ENCODE measurements at regions not wholly inside any gene's neighbourhood (a gene's known extent, or its start where the extent isn't known, plus 50 kb on each side); places are given as distances from the start of the nearest gene placed in this dataset.

- no peaks in the 10 kb centered on the region for H3K27me3 ChIP-seq (ENCODE audit: insufficient read depth)
- no peaks in the 10 kb centered on the region for H3F3A ChIP-seq (replicated peaks; ENCODE audit: low read depth)
- H3K27me3 Mint-ChIP-seq (ENCODE audit: insufficient read depth, low read depth, poor library complexity): no peaks in the 10 kb centered on the region
- 0 out of 3 replicates have a peak, but pooled peaks cover under 1% of the 10 kb centered on the region for H3K36me3 Mint-ChIP-seq (ENCODE audit: low read depth)
- H3K27ac Mint-ChIP-seq: no peak overlapping the region
- H3K79me2 ChIP-seq (replicated peaks; ENCODE audit: insufficient read depth): no peaks in the 10 kb centered on the region
- H3K4me3 Mint-ChIP-seq: no peak overlapping the region
- 0 out of 3 replicates have a peak, but pooled peaks cover 4% of the 10 kb centered on the region for H3K9me3 Mint-ChIP-seq
- TF ChIP-seq CREB1 (CRISPR knock-in tag; IDR thresholded peaks at IDR 0.05; ENCODE audit: low read depth) (no peak), ZNF331 (CRISPR knock-in tag; IDR thresholded peaks at IDR 0.05; ENCODE audit: low read depth) (no peak), CTCF (conservative IDR thresholded peaks at IDR 0.05; ENCODE audit: low read depth in 2 of 2) (no peak), ETS1 (IDR thresholded peaks at IDR 0.05) (no peak), NANOG (IDR thresholded peaks at IDR 0.05; ENCODE audit: borderline replicate concordance) (no peak)
- no peaks in the 10 kb centered on the region for H3K4me1 Mint-ChIP-seq
- no peak overlapping the region for H3K4me3 ChIP-seq
- ATAC-seq (no peak), DNase-seq (ENCODE audit: low spot score) (no peak)
- H3K4me2 ChIP-seq: no peak overlapping the region
- H3K4me1 ChIP-seq (ENCODE audit: insufficient read depth): no peaks in the 10 kb centered on the region; the same call in 1 of the 2 replicates
- 0 out of 2 replicates have a peak overlapping the region, but pooled peaks have one; percentile 30 for H2AFZ ChIP-seq
- H3K9me2 ChIP-seq (ENCODE audit: insufficient read depth): peaks cover 18% of the 10 kb centered on the region; the same call in 1 of the 2 replicates
- H3K27ac ChIP-seq (ENCODE audit: low read depth): no peak overlapping the region
- H4K20me1 ChIP-seq (replicated peaks; ENCODE audit: insufficient read depth): no peaks in the 10 kb centered on the region
- H3K36me3 ChIP-seq (ENCODE audit: insufficient read depth): peaks cover 3% of the 10 kb centered on the region; the same call in 1 of the 2 replicates
Observed at GRCh38 chr14:53716578-53716977, 240.0 kb downstream of the BMP4 start.

- Histone ChIP-seq H3K27me3 (ENCODE audit: insufficient read depth) (no peaks in the 10 kb centered on the region), H3K27ac (ENCODE audit: low read depth) (no peak overlapping the region), H3K36me3 (ENCODE audit: insufficient read depth) (peaks cover 3% of the 10 kb centered on the region; the same call in 1 of the 2 replicates), H3K4me2 (no peak overlapping the region), H3K4me1 (ENCODE audit: insufficient read depth) (no peaks in the 10 kb centered on the region; the same call in 1 of the 2 replicates), H3K9me2 (ENCODE audit: insufficient read depth) (peaks cover 11% of the 10 kb centered on the region; the same call in 1 of the 2 replicates), H2AFZ (peak overlapping the region; percentile 75; the same call in 1 of the 2 replicates), H3K79me2 (replicated peaks; ENCODE audit: insufficient read depth) (no peaks in the 10 kb centered on the region), H3F3A (replicated peaks; ENCODE audit: low read depth) (no peaks in the 10 kb centered on the region), H3K4me3 (no peak overlapping the region), H4K20me1 (replicated peaks; ENCODE audit: insufficient read depth) (no peaks in the 10 kb centered on the region)
- Mint-ChIP-seq H3K27me3 (ENCODE audit: insufficient read depth, low read depth, poor library complexity) (no peaks in the 10 kb centered on the region), H3K4me1 (peaks cover 5% of the 10 kb centered on the region; the same call in 2 of the 3 replicates), H3K9me3 (0 out of 3 replicates have a peak, but pooled peaks cover 2% of the 10 kb centered on the region), H3K4me3 (no peak overlapping the region), H3K27ac (no peak overlapping the region), H3K36me3 (ENCODE audit: low read depth) (no peaks in the 10 kb centered on the region)
- TF ChIP-seq POLR2AphosphoS5 (IDR thresholded peaks at IDR 0.05; ENCODE audit: low read depth) (no peak), JUNB (IDR thresholded peaks at IDR 0.05; ENCODE audit: unreplicated experiment) (no peak), EZH2phosphoT487 (IDR thresholded peaks at IDR 0.05; ENCODE audit: unreplicated experiment) (no peak)
- DNase-seq (ENCODE audit: low spot score) (no peak), ATAC-seq (no peak)
Observed at GRCh38 chr14:53715193-53715721, 241.4 kb downstream of the BMP4 start.

All from GM23338 (cell line).